MM.1S (cell line): ENCODE measurements at regions not wholly inside any gene's neighbourhood (a gene's known extent, or its start where the extent isn't known, plus 50 kb on each side); places are given as distances from the start of the nearest gene placed in this dataset.
"Not testable (repeated sequence)": the region's sequence is repeated elsewhere in the genome, so short reads cannot be mapped to it uniquely, and the experiment has no call there.

Source experiments
- EZH2phosphoT487 ChIP-seq: fragments of 300-600 bp; sonication (generic); IDR thresholded peaks from 2 replicates; pipeline ENCODE4 v1.6.1; 2018; ENCODE audit warnings: antibody characterized with exemption, low read length
- TF ChIP-seq, protein P1 (sequence below): fragments of 300-600 bp; sonication (generic); IDR thresholded peaks from 2 replicates; pipeline ENCODE4 v1.5.1; 2016; ENCODE audit warnings: antibody characterized with exemption, low read length, mixed read lengths

GRCh38 chr13:79974935-79975650 lies 365.8 kb downstream of the SPRY2 start:
- TF ChIP-seq, protein P1, sequence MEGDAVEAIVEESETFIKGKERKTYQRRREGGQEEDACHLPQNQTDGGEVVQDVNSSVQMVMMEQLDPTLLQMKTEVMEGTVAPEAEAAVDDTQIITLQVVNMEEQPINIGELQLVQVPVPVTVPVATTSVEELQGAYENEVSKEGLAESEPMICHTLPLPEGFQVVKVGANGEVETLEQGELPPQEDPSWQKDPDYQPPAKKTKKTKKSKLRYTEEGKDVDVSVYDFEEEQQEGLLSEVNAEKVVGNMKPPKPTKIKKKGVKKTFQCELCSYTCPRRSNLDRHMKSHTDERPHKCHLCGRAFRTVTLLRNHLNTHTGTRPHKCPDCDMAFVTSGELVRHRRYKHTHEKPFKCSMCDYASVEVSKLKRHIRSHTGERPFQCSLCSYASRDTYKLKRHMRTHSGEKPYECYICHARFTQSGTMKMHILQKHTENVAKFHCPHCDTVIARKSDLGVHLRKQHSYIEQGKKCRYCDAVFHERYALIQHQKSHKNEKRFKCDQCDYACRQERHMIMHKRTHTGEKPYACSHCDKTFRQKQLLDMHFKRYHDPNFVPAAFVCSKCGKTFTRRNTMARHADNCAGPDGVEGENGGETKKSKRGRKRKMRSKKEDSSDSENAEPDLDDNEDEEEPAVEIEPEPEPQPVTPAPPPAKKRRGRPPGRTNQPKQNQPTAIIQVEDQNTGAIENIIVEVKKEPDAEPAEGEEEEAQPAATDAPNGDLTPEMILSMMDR = not testable (repeated sequence)
- TF ChIP-seq EZH2phosphoT487 = not testable (repeated sequence)
